H9 (cell line): ENCODE measurements at regions not wholly inside any gene's neighbourhood (a gene's known extent, or its start where the extent isn't known, plus 50 kb on each side); places are given as distances from the start of the nearest gene placed in this dataset.

Source experiments
- DNase-seq: peaks from one replicate; pipeline ENCODE4 v3.0.0-alpha.2; 2017
- H2AFZ ChIP-seq: one replicate; pipeline ENCODE4 v1.6.1; 2013; ENCODE audit warnings: mild to moderate bottlenecking, low read length, control low read depth, moderate library complexity
- H2AK5ac ChIP-seq: 2 replicates; pipeline ENCODE4 v1.6.1; 2013; ENCODE audit warnings: low read length, control low read depth, mixed read lengths; ENCODE audit not compliant: insufficient read length
- H2BK120ac ChIP-seq: one replicate; pipeline ENCODE4 v1.6.1; 2013; ENCODE audit warnings: low read depth, mild to moderate bottlenecking, low read length, control low read depth, inconsistent platforms; ENCODE audit not compliant: poor library complexity, severe bottlenecking
- H2BK12ac ChIP-seq: 2 replicates; pipeline ENCODE4 v1.6.1; 2013; ENCODE audit warnings: low read length, control low read depth, mixed read lengths, low read depth; ENCODE audit not compliant: insufficient read length
- H2BK15ac ChIP-seq: 2 replicates; pipeline ENCODE4 v1.6.1; 2013; ENCODE audit warnings: low read depth, low read length, control low read depth
- H2BK20ac ChIP-seq: one replicate; pipeline ENCODE4 v1.6.1; 2013; ENCODE audit warnings: low read depth, mild to moderate bottlenecking, low read length, control low read depth, inconsistent platforms; ENCODE audit not compliant: poor library complexity, severe bottlenecking
- H2BK5ac ChIP-seq: 2 replicates; pipeline ENCODE4 v1.6.1; 2013; ENCODE audit warnings: low read length, control low read depth, mixed read lengths; ENCODE audit not compliant: insufficient read length
- H3K14ac ChIP-seq: 2 replicates; pipeline ENCODE4 v1.6.1; 2013; ENCODE audit warnings: low read length, control low read depth; ENCODE audit not compliant: insufficient read depth
- H3K18ac ChIP-seq: 2 replicates; pipeline ENCODE4 v1.6.1; 2013; ENCODE audit warnings: low read depth, mild to moderate bottlenecking, mixed read lengths, low read length, control low read depth; ENCODE audit not compliant: insufficient read length
- H3K23ac ChIP-seq: 2 replicates; pipeline ENCODE4 v1.6.1; 2013; ENCODE audit warnings: low read length, control low read depth, mixed read lengths, low read depth; ENCODE audit not compliant: insufficient read length
- H3K23me2 ChIP-seq: 2 replicates; pipeline ENCODE4 v1.6.1; 2013; ENCODE audit warnings: low read depth, mild to moderate bottlenecking, mixed read lengths, low read length, control low read depth; ENCODE audit not compliant: insufficient read length, poor library complexity, severe bottlenecking
- H3K27ac ChIP-seq: 2 replicates; pipeline ENCODE4 v1.5.1; 2013; ENCODE audit warnings: low read length, control low read depth, mixed read lengths, low read depth; ENCODE audit not compliant: insufficient read length
- H3K27me3 ChIP-seq: 2 replicates; pipeline ENCODE4 v1.6.1; 2013; ENCODE audit warnings: low read length, control low read depth, inconsistent platforms; ENCODE audit not compliant: insufficient read depth
- H3K4ac ChIP-seq: 2 replicates; pipeline ENCODE4 v1.6.1; 2013; ENCODE audit warnings: low read depth, mild to moderate bottlenecking, control low read depth, inconsistent platforms, low read length, moderate library complexity
- H3K4me1 ChIP-seq: 2 replicates; pipeline ENCODE4 v1.6.1; 2013; ENCODE audit warnings: low read length, control low read depth, inconsistent platforms; ENCODE audit not compliant: insufficient read depth
- H3K4me2 ChIP-seq: 2 replicates; pipeline ENCODE4 v1.6.1; 2013; ENCODE audit warnings: low read length, control low read depth, mixed read lengths; ENCODE audit not compliant: insufficient read length, insufficient read depth
- H3K56ac ChIP-seq: 2 replicates; pipeline ENCODE4 v1.6.1; 2013; ENCODE audit warnings: low read depth, mild to moderate bottlenecking, mixed read lengths, low read length, control low read depth; ENCODE audit not compliant: insufficient read length
- H3K79me1 ChIP-seq: 2 replicates; pipeline ENCODE4 v1.6.1; 2013; ENCODE audit warnings: low read depth, mild to moderate bottlenecking, moderate library complexity, low read length, control low read depth, inconsistent platforms; ENCODE audit not compliant: insufficient read depth, poor library complexity, severe bottlenecking
- H3K79me2 ChIP-seq: 2 replicates; pipeline ENCODE4 v1.6.1; 2013; ENCODE audit warnings: low read length, control low read depth, inconsistent platforms; ENCODE audit not compliant: insufficient read depth
- H3K9ac ChIP-seq: 2 replicates; pipeline ENCODE4 v1.6.1; 2013; ENCODE audit warnings: low read length, control low read depth, mixed read lengths; ENCODE audit not compliant: insufficient read length; ENCODE audit errors: extremely low read depth
- H3K9me3 ChIP-seq: one replicate; pipeline ENCODE4 v1.6.1; 2013; ENCODE audit warnings: low read depth, low read length, inconsistent platforms; ENCODE audit not compliant: control insufficient read depth
- H3T11ph ChIP-seq: one replicate; pipeline ENCODE4 v1.6.1; 2013; ENCODE audit warnings: mild to moderate bottlenecking, low read length, control low read depth, inconsistent platforms
- H4K20me1 ChIP-seq: one replicate; pipeline ENCODE4 v1.6.1; 2013; ENCODE audit not compliant: control insufficient read depth, insufficient read length, insufficient read depth
- H4K5ac ChIP-seq: 2 replicates; pipeline ENCODE4 v1.6.1; 2013; ENCODE audit warnings: low read depth, mild to moderate bottlenecking, mixed read lengths, low read length, control low read depth; ENCODE audit not compliant: insufficient read length
- H4K8ac ChIP-seq: replicated peaks from 2 replicates; pipeline ENCODE4 v1.6.1; 2013; ENCODE audit warnings: low read length, control low read depth, mixed read lengths, low read depth; ENCODE audit not compliant: insufficient read length
- H4K91ac ChIP-seq: 2 replicates; pipeline ENCODE4 v1.6.1; 2013; ENCODE audit warnings: low read depth, mild to moderate bottlenecking, moderate library complexity, mixed read lengths, low read length, control low read depth; ENCODE audit not compliant: insufficient read length
- H3K27ac Mint-ChIP-seq, 3 experiments: 2 replicates in 2 of 3; 3 replicates in 1 of 3; pipeline ENCODE4 v1.8.0; 2020 to 2021; ENCODE audit warnings: mixed read lengths in 3 of 3, mild to moderate bottlenecking in 1 of 3, moderate library complexity in 1 of 3
- H3K27me3 Mint-ChIP-seq: 2 replicates; pipeline ENCODE4 v1.8.0; 2021; ENCODE audit warnings: low read depth, mild to moderate bottlenecking, moderate library complexity, mixed read lengths
- H3K36me3 Mint-ChIP-seq, 3 experiments: 2 replicates in 2 of 3; 3 replicates in 1 of 3; pipeline ENCODE4 v1.8.0; 2020 to 2021; ENCODE audit warnings: low read depth in 3 of 3, mixed read lengths in 3 of 3; ENCODE audit not compliant: insufficient read depth in 1 of 3
- H3K4me1 Mint-ChIP-seq, 2 experiments: 2 replicates each; pipeline ENCODE4 v1.8.0; 2020; ENCODE audit warnings: mixed read lengths in 2 of 2
- H3K4me3 Mint-ChIP-seq, 2 experiments: 2 replicates in 1 of 2; 3 replicates in 1 of 2; pipeline ENCODE4 v1.8.0; 2020 to 2021; ENCODE audit warnings: mild to moderate bottlenecking in 2 of 2, mixed read lengths in 2 of 2, moderate library complexity in 1 of 2
- H3K9me3 Mint-ChIP-seq, 2 experiments: 2 replicates in 1 of 2; 3 replicates in 1 of 2; pipeline ENCODE4 v1.8.0; 2020; ENCODE audit warnings: mild to moderate bottlenecking in 2 of 2, mixed read lengths in 2 of 2, moderate library complexity in 1 of 2
- WGBS: extraction: QIAGEN DNeasy Blood & Tissue Kit; methylation state at CpG from one replicate; pipeline ENCODE4 v1.1.7; 2013; ENCODE audit warnings: missing lambda C conversion rate, low lambda C conversion rate, mixed read lengths; ENCODE audit not compliant: insufficient read length; ENCODE audit errors: extremely low coverage; 5-methylcytosine and 5-hydroxymethylcytosine counted together
- TF ChIP-seq, protein P1 (sequence below): fragments of 200-600 bp; sonication (generic); conservative IDR thresholded peaks from 3 replicates; pipeline ENCODE4 v1.8.0; 2021; ENCODE audit warnings: antibody characterized with exemption, mild to moderate bottlenecking

DNA sequence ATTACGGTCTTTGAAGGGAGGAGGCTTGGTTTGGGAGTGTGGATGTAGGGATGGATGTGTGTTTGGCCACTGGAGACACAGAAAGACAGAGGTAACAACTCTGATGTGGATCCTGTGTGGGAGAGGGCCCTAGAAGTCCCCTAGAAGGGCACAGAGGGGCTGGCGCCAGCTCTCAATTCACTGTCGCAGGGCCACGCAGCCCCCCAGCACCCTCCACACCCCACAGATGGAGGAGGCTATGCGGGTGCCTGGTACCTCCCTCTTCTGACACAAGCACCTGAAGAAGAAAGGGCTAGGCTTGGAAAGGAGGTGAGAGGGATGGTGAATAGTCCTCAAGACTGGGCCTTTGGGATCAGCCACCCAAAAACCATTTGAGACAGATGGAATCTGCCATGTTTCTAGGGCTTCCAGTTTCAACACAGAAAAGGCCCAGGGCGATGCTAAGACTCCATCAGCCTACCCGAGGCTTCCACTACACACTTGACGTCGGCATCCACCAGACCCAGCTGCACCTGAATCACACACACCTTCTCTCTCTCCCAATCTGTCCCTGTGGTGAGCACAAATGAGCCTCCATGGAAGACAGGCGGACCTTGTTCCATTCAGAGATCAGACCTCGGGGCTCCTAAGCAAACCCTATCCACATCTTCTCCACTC lies 413.5 kb upstream of the HS6ST1 start:
- no CpG with 5 or more reads among the region's 11 CpGs for WGBS
- Histone ChIP-seq H3K18ac (no peak overlapping the region), H2BK15ac (no peak overlapping the region), H3K79me1 (no peaks in the 10 kb centered on the region), H3K9ac (no peak overlapping the region), H3T11ph (no peak overlapping the region), H4K20me1 (no peaks in the 10 kb centered on the region), H3K4me1 (no peaks in the 10 kb centered on the region), H2BK120ac (no peak overlapping the region), H4K5ac (no peak overlapping the region), H3K56ac (no peak overlapping the region), H2AFZ (no peak overlapping the region), H4K91ac (no peak overlapping the region), H2BK5ac (no peak overlapping the region), H4K8ac (no peak overlapping the region), H2BK20ac (no peak overlapping the region), H3K4ac (no peak overlapping the region), H3K79me2 (no peaks in the 10 kb centered on the region), H3K9me3 (no peaks in the 10 kb centered on the region), H3K14ac (no peak overlapping the region), H3K27ac (no peak overlapping the region), H3K23ac (no peak overlapping the region), H2AK5ac (no peak overlapping the region), H3K4me2 (no peak overlapping the region), H3K23me2 (no peaks in the 10 kb centered on the region), H3K27me3 (no peaks in the 10 kb centered on the region), H2BK12ac (no peak overlapping the region)
- TF ChIP-seq, protein P1, sequence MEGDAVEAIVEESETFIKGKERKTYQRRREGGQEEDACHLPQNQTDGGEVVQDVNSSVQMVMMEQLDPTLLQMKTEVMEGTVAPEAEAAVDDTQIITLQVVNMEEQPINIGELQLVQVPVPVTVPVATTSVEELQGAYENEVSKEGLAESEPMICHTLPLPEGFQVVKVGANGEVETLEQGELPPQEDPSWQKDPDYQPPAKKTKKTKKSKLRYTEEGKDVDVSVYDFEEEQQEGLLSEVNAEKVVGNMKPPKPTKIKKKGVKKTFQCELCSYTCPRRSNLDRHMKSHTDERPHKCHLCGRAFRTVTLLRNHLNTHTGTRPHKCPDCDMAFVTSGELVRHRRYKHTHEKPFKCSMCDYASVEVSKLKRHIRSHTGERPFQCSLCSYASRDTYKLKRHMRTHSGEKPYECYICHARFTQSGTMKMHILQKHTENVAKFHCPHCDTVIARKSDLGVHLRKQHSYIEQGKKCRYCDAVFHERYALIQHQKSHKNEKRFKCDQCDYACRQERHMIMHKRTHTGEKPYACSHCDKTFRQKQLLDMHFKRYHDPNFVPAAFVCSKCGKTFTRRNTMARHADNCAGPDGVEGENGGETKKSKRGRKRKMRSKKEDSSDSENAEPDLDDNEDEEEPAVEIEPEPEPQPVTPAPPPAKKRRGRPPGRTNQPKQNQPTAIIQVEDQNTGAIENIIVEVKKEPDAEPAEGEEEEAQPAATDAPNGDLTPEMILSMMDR: no peak
- Mint-ChIP-seq H3K9me3 (peaks cover 3 to 4% of the 10 kb centered on the region in 2 experiments; a peak in 2 of 5 replicates), H3K4me1 (peaks cover 11 to 15% of the 10 kb centered on the region in 2 experiments), H3K4me3 (no peak overlapping the region), H3K27ac (no peak overlapping the region), H3K36me3 (peaks cover 0 to 9% (median 2%) of the 10 kb centered on the region in 3 experiments; a peak in 5 of 7 replicates), H3K27me3 (peaks cover 3% of the 10 kb centered on the region)
- no peak for DNase-seq
